H1 (cell line): ENCODE measurements at regions not wholly inside any gene's neighbourhood (a gene's known extent, or its start where the extent isn't known, plus 50 kb on each side); places are given as distances from the start of the nearest gene placed in this dataset.

Experiments
- BACH1 ChIP-seq: IDR thresholded peaks from 2 replicates; pipeline ENCODE4 v1.6.1; 2012; ENCODE audit warnings: low read length, improper control_type of control experiment
- CBX5 ChIP-seq: fragments of 300-800, 300-1000 bp; sonication (generic); IDR thresholded peaks from 2 replicates; pipeline ENCODE4 v1.7.1; 2016; ENCODE audit warnings: antibody characterized with exemption, low read length, low read depth
- CBX8 ChIP-seq: fragments of 300-800, 300-1000 bp; sonication (generic); IDR thresholded peaks from 2 replicates; pipeline ENCODE4 v1.7.1; 2016; ENCODE audit warnings: low read depth, low read length, borderline replicate concordance
- RNF2 ChIP-seq: fragments of 200-900, 300-1000 bp; sonication (generic); IDR thresholded peaks from 2 replicates; pipeline ENCODE4 v1.7.1; 2016; ENCODE audit warnings: borderline replicate concordance, low read depth, mild to moderate bottlenecking, antibody characterized with exemption, low read length; ENCODE audit not compliant: poor library complexity, severe bottlenecking; ENCODE audit errors: missing control alignments
- YY1 ChIP-seq: IDR thresholded peaks from 2 replicates; pipeline ENCODE4 v1.6.1; 2011; ENCODE audit warnings: low read depth, mild to moderate bottlenecking, low read length

DNA sequence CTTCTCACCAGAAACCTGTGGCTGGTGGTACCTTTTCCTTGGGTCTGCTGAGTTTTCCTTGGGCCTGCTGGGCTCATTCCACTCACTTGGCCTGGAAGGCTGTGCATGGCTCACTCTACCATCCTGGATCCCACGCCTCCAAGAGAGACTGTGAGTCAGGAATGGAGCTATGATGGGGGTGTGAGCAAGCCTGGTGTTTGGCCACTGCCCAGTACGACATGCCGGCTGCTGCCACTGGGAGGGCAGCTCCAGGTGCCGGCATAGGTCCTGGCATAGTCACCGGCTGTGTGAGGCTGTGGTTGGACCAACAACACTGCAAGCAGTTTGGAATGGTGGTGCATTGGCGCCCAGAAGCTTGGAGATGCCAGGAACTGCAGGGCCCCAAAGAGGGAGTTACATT, 721.7 kb downstream of the PCDH18 start (continued):
- TF ChIP-seq RNF2 (no peak), BACH1 (no peak), CBX8 (no peak), YY1 (no peak), CBX5 (no peak)
